Right lobe of liver (tissue), 4 donors: ENCODE measurements at regions not wholly inside any gene's neighbourhood (a gene's known extent, or its start where the extent isn't known, plus 50 kb on each side); places are given as distances from the start of the nearest gene placed in this dataset.

Source experiments
- CTCF ChIP-seq, 4 donors: fragments of 200-600 bp in 3 of 4; fragments of 450-650 bp in 1 of 4; IDR thresholded peaks; one replicate each; pipeline versions ENCODE4 v1.5.1 to v1.8.0; 2016 to 2022; ENCODE audit warnings: antibody characterized with exemption in 4 of 4, mild to moderate bottlenecking in 2 of 4
- POLR2A ChIP-seq: fragments of 450-650 bp; IDR thresholded peaks from one replicate; pipeline ENCODE4 v1.6.1; 2017; ENCODE audit warnings: antibody characterized with exemption, mild to moderate bottlenecking
- donor health status: DM: no; HTN: no; CAD: no.
- donor health status: DM: no; HTN: no; CAD: no.
- donor health status: DM: no; HTN: yes; CAD: no.

GRCh38 chr6:44528370-44528644 lies 140.8 kb downstream of the CDC5L start:
- TF ChIP-seq CTCF (IDR thresholded peaks at IDR 0.05) (no peak), POLR2A (no peak)
